ENCODE measurements at regions not wholly inside any gene's neighbourhood (a gene's known extent, or its start where the extent isn't known, plus 50 kb on each side); places are given as distances from the start of the nearest gene placed in this dataset.
A peak's percentile ranks its signal among the peaks of the same experiment; 100 is the strongest.

GRCh38 chr18:65567372-65567771 is 183.4 kb upstream of the CDH7 start:
- no peak for TF ChIP-seq EZH2phosphoT487 (IDR thresholded peaks at IDR 0.05; ENCODE audit: low read length)
- TF ChIP-seq EZH2 (optimal IDR thresholded peaks at IDR 0.05; ENCODE audit: low read depth, low read length), result no peak
- TF ChIP-seq CTCF (IDR thresholded peaks at IDR 0.05; ENCODE audit: low read length), result peak; percentile 41

Data from MM.1S (cell line).